Fibroblast of lung (primary cell): ENCODE measurements at regions not wholly inside any gene's neighbourhood (a gene's known extent, or its start where the extent isn't known, plus 50 kb on each side); places are given as distances from the start of the nearest gene placed in this dataset.

Source experiments
- DNase-seq, 2 donors: peaks; one replicate each; pipeline versions ENCODE4 v3.0.0 to v3.0.0-alpha.2; 2010; ENCODE audit warnings: low read depth in 2 of 2
- H2AFZ ChIP-seq: 2 replicates; pipeline ENCODE4 v1.5.1; 2012; ENCODE audit warnings: low read length, control low read depth, inconsistent platforms
- H3K27ac ChIP-seq: 2 replicates; pipeline ENCODE4 v1.5.1; 2011; ENCODE audit warnings: low read length, control low read depth; ENCODE audit not compliant: insufficient read depth
- H3K27me3 ChIP-seq: 2 replicates; pipeline ENCODE4 v1.5.1; 2011; ENCODE audit warnings: mild to moderate bottlenecking, low read length; ENCODE audit not compliant: control insufficient read depth, insufficient read depth
- H3K36me3 ChIP-seq: 2 replicates; pipeline ENCODE4 v1.5.1; 2011; ENCODE audit warnings: low read length; ENCODE audit not compliant: control insufficient read depth, insufficient read depth
- H3K4me1 ChIP-seq: 2 replicates; pipeline ENCODE4 v1.5.1; 2011; ENCODE audit warnings: low read length; ENCODE audit not compliant: control insufficient read depth, insufficient read depth; ENCODE audit errors: extremely low read depth
- H3K4me2 ChIP-seq: 2 replicates; pipeline ENCODE4 v1.5.1; 2011; ENCODE audit warnings: low read length, control low read depth; ENCODE audit not compliant: insufficient read depth; ENCODE audit errors: extremely low read depth
- H3K4me3 ChIP-seq, 4 experiments: fragments of 200-600 bp in 1 of 4; sonication (generic) in 1 of 4; replicated peaks in 1 of 4; 2 replicates each; pipeline ENCODE4 v1.5.1; 2011 to 2016; ENCODE audit warnings: low read length in 4 of 4, low read depth in 3 of 4, mild to moderate bottlenecking in 3 of 4, control low read depth in 2 of 4, inconsistent platforms in 1 of 4, mixed read lengths in 1 of 4; ENCODE audit not compliant: insufficient read depth in 1 of 4; ENCODE audit errors: control extremely low read depth in 1 of 4
- H3K79me2 ChIP-seq: 2 replicates; pipeline ENCODE4 v1.5.1; 2012; ENCODE audit warnings: mild to moderate bottlenecking, low read length, inconsistent platforms; ENCODE audit not compliant: control insufficient read depth, insufficient read depth
- H3K9ac ChIP-seq: 2 replicates; pipeline ENCODE4 v1.5.1; 2011; ENCODE audit warnings: mild to moderate bottlenecking, low read length, control low read depth; ENCODE audit not compliant: insufficient read depth
- H3K9me3 ChIP-seq: 2 replicates; pipeline ENCODE4 v1.5.1; 2012; ENCODE audit warnings: low read depth, low read length; ENCODE audit not compliant: control insufficient read depth, insufficient read depth
- H4K20me1 ChIP-seq: 2 replicates; pipeline ENCODE4 v1.5.1; 2011; ENCODE audit warnings: low read length; ENCODE audit not compliant: control insufficient read depth, insufficient read depth; ENCODE audit errors: extremely low read depth
- EZH2 ChIP-seq: IDR thresholded peaks from 2 replicates; pipeline ENCODE4 v1.5.1; 2012; ENCODE audit warnings: low read length, control low read depth, mild to moderate bottlenecking; ENCODE audit errors: missing control alignments
- TF ChIP-seq, protein P1 (sequence below), 2 donors: IDR thresholded peaks in 1 of 2; conservative IDR thresholded peaks in 1 of 2; 1 replicate in 1 of 2; 2 replicates in 1 of 2; pipeline ENCODE4 v1.5.1; 2011 to 2012; ENCODE audit warnings: low read length in 2 of 2, control low read depth in 1 of 2, inconsistent platforms in 1 of 2, low read depth in 1 of 2, mild to moderate bottlenecking in 1 of 2

DNA sequence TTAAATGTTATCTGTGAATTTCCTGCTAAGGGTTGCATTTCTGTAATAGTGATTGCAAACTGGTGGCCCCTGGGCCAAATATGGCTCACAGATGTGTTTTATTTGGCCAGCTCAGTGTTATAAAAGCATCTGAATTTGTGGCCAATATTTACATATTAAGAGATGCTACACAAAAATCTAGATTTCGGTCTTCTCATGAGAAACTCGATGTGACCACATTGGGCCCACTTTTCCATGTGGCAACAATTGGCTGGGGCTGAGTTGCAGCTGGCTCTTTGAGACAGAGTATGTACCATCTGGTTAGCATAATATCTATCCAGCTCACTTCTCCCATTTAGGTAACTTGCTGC is 244.5 kb upstream of the POU2AF2 start:
- no peak overlapping the region for H2AFZ ChIP-seq
- peaks cover 16% of the 10 kb centered on the region for H3K4me1 ChIP-seq
- H3K79me2 ChIP-seq, result no peaks in the 10 kb centered on the region
- no peaks in the 10 kb centered on the region for H3K27me3 ChIP-seq
- peak; percentile 47 to 82 for DNase-seq
- H3K9me3 ChIP-seq, result no peaks in the 10 kb centered on the region
- TF ChIP-seq, protein P1, sequence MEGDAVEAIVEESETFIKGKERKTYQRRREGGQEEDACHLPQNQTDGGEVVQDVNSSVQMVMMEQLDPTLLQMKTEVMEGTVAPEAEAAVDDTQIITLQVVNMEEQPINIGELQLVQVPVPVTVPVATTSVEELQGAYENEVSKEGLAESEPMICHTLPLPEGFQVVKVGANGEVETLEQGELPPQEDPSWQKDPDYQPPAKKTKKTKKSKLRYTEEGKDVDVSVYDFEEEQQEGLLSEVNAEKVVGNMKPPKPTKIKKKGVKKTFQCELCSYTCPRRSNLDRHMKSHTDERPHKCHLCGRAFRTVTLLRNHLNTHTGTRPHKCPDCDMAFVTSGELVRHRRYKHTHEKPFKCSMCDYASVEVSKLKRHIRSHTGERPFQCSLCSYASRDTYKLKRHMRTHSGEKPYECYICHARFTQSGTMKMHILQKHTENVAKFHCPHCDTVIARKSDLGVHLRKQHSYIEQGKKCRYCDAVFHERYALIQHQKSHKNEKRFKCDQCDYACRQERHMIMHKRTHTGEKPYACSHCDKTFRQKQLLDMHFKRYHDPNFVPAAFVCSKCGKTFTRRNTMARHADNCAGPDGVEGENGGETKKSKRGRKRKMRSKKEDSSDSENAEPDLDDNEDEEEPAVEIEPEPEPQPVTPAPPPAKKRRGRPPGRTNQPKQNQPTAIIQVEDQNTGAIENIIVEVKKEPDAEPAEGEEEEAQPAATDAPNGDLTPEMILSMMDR (conservative IDR thresholded peaks at IDR 0.05 in 1 of 2, IDR thresholded peaks at IDR 0.05 in 1 of 2; ENCODE audit: low read depth in 1 of 2, low read length in 2 of 2), result no peak
- no peak for TF ChIP-seq EZH2
- no peaks in the 10 kb centered on the region for H3K36me3 ChIP-seq
- H3K9ac ChIP-seq, result no peak overlapping the region
- peak overlapping the region; percentile 36 for H3K4me2 ChIP-seq
- no peaks in the 10 kb centered on the region for H4K20me1 ChIP-seq
- no peak overlapping the region for H3K4me3 ChIP-seq
- H3K27ac ChIP-seq, result no peak overlapping the region

DNA sequence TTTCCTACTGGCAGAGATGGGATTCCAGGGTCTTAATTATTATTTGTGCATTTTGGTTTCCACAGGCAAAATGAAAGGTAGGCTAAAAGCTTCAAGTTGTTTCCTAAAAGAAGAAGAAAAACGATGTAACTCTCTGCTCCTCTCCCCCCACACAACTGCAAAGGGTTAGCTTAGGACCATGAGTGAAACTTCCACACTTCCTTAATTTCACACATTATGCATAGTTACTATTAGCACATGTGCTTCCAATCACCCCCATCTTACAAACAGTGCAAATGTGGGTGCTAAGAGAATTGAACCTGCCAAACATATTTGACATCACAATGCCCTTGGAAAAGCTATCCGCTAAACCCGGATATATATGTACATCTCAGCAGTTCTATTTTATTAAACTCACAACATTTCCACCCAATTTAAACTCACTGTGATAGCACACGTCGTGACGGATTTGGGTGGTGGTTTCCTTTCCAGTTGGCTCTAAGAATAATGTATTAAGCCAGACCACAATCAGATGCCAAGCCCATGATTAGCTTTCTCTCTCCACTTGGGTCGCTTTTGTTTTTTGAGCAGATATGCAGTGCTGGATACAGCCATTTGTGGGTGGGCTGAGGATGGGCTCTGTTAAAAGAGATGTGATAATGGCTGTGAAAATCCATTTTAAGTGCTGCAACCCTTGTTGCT is 245.0 kb upstream of the POU2AF2 start:
- H3K79me2 ChIP-seq, result no peaks in the 10 kb centered on the region
- H4K20me1 ChIP-seq, result no peaks in the 10 kb centered on the region
- DNase-seq, result peak; percentile 77 to 79
- peaks cover 16% of the 10 kb centered on the region for H3K4me1 ChIP-seq
- no peaks in the 10 kb centered on the region for H3K36me3 ChIP-seq
- H3K27ac ChIP-seq, result no peak overlapping the region
- no peak overlapping the region for H2AFZ ChIP-seq
- peak overlapping the region; percentile 36 for H3K4me2 ChIP-seq
- H3K27me3 ChIP-seq, result no peaks in the 10 kb centered on the region
- no peak overlapping the region for H3K9ac ChIP-seq
- no peak overlapping the region for H3K4me3 ChIP-seq
- H3K9me3 ChIP-seq, result no peaks in the 10 kb centered on the region
- TF ChIP-seq EZH2, result no peak
- TF ChIP-seq, protein P1 (conservative IDR thresholded peaks at IDR 0.05 in 1 of 2, IDR thresholded peaks at IDR 0.05 in 1 of 2; ENCODE audit: low read depth in 1 of 2, low read length in 2 of 2), result no peak

DNA sequence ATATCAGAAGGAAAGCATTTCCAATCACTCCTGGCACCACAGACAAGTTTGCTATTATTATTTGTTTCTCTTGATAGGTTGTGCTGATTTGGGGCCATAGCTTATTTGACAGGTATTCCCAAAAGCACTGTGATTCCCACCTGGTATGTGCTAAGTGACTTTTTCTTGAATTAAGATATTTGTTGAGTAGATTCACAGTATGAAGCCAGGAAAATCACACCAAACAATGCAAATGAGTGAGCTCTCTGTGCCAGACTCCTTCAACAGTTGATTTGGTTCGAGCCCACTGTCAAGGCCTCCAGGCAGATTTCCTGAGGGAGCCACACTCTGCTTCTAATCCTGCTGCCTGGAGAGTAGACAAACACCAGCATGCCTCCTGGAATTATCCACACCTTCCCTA is 253.0 kb upstream of the POU2AF2 start:
- Histone ChIP-seq H3K27ac (no peak overlapping the region), H2AFZ (no peak overlapping the region), H3K36me3 (no peaks in the 10 kb centered on the region), H4K20me1 (no peaks in the 10 kb centered on the region), H3K4me2 (no peak overlapping the region), H3K79me2 (no peaks in the 10 kb centered on the region), H3K9me3 (no peaks in the 10 kb centered on the region), H3K9ac (no peak overlapping the region), H3K4me3 (no peak overlapping the region), H3K4me1 (peaks cover 13% of the 10 kb centered on the region), H3K27me3 (no peaks in the 10 kb centered on the region)
- no peak for DNase-seq
- TF ChIP-seq EZH2, result no peak
- TF ChIP-seq, protein P1 (conservative IDR thresholded peaks at IDR 0.05 in 1 of 2, IDR thresholded peaks at IDR 0.05 in 1 of 2; ENCODE audit: low read depth in 1 of 2, low read length in 2 of 2), result no peak
